ENCODE measurements at regions not wholly inside any gene's neighbourhood (a gene's known extent, or its start where the extent isn't known, plus 50 kb on each side); places are given as distances from the start of the nearest gene placed in this dataset.

DNA sequence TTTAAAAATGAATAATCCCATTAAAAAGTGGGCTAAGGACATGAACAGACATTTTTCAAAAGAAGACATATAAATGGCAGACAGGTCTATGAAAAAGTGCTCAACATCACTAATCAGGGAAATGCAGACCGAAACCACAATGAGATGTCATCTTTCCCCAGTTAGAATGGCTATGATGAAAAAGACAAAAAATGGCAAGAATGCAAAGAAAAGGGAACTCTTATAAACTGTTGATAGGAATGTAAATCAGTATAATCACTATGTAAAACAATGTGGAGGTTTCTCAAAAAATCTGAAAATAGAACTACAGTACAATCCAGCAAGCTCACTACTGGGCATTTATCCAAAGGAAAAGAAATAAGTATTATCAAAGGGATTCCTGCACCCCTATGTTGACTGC lies 169.2 kb downstream of the METTL4 start:
- TF ChIP-seq, protein P1, sequence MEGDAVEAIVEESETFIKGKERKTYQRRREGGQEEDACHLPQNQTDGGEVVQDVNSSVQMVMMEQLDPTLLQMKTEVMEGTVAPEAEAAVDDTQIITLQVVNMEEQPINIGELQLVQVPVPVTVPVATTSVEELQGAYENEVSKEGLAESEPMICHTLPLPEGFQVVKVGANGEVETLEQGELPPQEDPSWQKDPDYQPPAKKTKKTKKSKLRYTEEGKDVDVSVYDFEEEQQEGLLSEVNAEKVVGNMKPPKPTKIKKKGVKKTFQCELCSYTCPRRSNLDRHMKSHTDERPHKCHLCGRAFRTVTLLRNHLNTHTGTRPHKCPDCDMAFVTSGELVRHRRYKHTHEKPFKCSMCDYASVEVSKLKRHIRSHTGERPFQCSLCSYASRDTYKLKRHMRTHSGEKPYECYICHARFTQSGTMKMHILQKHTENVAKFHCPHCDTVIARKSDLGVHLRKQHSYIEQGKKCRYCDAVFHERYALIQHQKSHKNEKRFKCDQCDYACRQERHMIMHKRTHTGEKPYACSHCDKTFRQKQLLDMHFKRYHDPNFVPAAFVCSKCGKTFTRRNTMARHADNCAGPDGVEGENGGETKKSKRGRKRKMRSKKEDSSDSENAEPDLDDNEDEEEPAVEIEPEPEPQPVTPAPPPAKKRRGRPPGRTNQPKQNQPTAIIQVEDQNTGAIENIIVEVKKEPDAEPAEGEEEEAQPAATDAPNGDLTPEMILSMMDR (IDR thresholded peaks at IDR 0.05; ENCODE audit: insufficient read depth, low read length): no peak
- TF ChIP-seq SPI1 (IDR thresholded peaks at IDR 0.05; ENCODE audit: borderline replicate concordance, low read depth): peak; percentile 34; the same call in 1 of the 2 replicates
- TF ChIP-seq, protein P2, sequence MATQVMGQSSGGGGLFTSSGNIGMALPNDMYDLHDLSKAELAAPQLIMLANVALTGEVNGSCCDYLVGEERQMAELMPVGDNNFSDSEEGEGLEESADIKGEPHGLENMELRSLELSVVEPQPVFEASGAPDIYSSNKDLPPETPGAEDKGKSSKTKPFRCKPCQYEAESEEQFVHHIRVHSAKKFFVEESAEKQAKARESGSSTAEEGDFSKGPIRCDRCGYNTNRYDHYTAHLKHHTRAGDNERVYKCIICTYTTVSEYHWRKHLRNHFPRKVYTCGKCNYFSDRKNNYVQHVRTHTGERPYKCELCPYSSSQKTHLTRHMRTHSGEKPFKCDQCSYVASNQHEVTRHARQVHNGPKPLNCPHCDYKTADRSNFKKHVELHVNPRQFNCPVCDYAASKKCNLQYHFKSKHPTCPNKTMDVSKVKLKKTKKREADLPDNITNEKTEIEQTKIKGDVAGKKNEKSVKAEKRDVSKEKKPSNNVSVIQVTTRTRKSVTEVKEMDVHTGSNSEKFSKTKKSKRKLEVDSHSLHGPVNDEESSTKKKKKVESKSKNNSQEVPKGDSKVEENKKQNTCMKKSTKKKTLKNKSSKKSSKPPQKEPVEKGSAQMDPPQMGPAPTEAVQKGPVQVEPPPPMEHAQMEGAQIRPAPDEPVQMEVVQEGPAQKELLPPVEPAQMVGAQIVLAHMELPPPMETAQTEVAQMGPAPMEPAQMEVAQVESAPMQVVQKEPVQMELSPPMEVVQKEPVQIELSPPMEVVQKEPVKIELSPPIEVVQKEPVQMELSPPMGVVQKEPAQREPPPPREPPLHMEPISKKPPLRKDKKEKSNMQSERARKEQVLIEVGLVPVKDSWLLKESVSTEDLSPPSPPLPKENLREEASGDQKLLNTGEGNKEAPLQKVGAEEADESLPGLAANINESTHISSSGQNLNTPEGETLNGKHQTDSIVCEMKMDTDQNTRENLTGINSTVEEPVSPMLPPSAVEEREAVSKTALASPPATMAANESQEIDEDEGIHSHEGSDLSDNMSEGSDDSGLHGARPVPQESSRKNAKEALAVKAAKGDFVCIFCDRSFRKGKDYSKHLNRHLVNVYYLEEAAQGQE (IDR thresholded peaks at IDR 0.05; ENCODE audit: insufficient replicate concordance, low read depth): no peak

Data from HL-60 (cell line).